Cerebellar cortex (tissue), 1 donor: ENCODE measurements at regions not wholly inside any gene's neighbourhood (a gene's known extent, or its start where the extent isn't known, plus 50 kb on each side); places are given as distances from the start of the nearest gene placed in this dataset.
"Not testable (repeated sequence)": the region's sequence is repeated elsewhere in the genome, so short reads cannot be mapped to it uniquely, and the experiment has no call there.

Source experiments
- DNase-seq: peaks from one replicate; pipeline ENCODE4 v3.0.0-alpha.2; 2015; ENCODE audit warnings: low spot score

DNA sequence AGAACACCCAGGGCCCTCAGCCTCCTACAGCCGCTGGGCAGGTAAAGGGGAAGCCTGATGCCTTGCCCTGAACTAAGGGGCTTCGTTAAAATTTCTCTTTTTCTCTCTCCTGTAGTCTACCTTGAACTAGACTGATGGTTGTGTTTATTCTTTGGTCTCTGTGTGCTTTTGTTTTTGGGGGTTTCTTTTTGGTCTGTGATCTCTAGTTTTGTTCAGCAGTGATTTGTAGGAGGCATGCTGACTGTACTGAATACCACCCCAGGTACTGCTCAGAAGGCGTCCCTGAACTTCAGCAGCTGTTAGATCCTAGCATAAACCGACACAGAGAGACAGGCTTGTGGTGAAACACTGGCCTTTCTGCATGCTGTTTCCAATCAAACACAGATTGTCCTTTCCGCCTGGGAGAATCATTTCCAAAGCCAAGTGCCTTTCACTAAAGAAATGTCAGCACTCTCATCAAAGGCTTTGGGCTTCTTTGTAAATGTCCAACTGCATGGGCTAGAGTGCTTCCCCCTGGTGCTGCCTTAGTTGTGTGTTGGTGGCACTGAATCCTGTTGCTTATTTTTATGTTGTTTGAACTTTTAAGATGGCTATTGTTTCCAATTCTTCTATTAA lies 364.7 kb upstream of the SASH1 start:
- no peak for DNase-seq

DNA sequence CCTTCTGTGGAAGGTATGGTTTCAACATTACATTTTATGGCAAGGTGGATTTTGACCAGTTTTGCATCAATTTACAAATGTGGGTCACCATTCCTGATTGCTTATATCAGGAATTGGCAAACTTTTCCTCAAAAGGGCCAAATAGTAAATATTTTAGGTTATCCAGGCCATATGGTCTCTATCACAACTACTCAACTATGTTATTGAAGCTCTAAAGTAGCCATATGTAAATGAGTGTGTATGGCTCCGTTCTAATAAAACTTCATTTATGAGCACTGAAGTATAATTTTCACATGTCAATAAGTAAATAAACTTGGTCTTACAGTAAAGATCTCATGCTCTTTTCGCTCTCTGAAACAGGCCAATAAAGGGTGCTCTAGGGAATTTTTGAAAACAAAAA lies 362.7 kb upstream of the SASH1 start:
- DNase-seq: no peak

DNA sequence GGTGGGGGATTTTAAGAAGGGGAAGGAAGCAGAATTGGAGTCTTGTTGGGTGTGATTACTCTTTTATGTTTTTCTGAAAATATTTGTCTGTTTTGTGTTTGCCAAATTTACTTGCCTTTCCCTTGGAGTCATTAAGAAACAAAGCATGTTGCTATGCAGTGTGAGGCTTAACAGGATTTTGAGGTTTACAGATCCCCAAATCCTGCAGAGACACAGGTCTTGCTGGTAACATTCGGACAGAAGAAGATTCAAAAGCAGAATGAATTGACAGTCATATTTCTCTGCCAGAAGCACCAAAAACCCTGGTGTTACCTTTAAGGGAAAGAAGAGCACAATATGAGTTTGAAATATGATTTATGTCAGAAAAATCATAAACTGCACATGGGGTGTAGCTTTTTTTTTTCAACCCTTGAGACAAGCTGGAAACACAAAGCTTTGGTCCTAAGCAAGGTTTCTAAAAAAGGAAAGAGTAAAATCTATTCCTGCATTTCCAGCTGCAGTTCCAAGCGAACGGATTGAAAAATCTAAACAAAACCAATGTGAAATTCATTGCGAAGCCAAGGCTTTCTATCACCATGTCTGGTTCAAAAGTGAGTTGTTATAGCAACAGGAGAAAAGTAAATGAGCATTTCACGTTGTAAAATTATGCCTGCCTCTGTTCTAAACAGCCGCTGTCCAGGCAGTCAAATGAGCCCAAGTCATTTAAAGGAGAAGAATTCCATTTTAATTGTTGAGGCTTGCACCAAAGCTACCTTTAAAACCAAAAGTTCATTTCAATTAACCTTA lies 358.9 kb upstream of the SASH1 start:
- no peak for DNase-seq

DNA sequence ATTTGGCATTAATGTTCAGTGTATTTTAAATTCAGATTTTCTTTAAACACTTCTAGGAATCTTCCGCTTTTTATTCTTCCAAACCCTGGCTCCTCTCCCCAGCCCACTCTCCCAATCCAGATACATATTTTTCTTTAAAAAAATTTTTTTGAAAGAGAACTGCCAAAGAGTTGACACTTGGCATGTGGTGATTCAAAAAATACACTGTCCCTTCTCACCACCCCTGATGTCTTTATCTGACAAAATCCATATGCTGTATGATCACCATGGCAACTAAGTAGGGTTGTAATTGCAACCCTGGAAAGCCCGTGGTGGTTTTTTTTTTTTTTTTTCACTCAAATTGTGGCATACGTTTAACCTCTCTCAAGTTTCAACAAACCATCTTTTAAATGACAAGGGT lies 355.8 kb upstream of the SASH1 start:
- no peak for DNase-seq

DNA sequence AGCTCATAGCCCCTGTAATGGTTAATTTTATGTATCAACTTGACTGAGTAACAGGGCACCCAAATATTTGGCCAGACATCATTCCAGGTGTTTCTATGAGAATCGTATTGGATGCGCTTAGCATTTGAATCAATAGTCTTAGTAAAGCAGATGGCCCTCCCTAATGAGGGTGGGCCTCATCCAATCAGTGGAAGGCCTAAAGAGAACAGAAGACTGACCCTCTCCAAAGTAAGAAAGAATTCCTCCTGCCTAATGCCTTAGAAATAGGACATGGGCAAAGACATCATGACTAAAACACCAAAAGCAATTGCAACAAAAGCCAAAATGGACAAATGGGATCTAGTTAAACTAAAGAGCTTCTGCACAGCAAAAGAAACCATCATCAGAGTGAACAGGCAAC lies 352.5 kb upstream of the SASH1 start:
- no peak for DNase-seq

DNA sequence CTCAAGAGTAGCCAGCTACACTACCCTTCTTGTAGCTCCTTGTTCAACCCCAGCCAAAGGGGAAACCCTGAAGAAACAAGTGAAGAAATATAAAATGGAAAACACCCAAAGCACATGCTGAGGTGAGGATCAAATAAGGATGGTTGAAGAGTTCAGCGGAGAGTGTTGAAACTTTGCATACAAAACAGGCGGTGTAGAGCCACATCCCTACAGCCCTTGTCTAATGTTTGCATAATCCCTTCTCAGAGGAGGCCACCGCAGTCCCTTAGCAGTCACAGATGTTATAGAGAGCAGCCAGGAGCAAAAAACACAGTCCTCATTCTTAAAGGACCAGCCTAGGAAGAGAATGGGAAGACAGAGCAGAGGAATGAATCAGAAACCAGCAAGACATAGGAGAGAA lies 350.7 kb upstream of the SASH1 start:
- no peak for DNase-seq

DNA sequence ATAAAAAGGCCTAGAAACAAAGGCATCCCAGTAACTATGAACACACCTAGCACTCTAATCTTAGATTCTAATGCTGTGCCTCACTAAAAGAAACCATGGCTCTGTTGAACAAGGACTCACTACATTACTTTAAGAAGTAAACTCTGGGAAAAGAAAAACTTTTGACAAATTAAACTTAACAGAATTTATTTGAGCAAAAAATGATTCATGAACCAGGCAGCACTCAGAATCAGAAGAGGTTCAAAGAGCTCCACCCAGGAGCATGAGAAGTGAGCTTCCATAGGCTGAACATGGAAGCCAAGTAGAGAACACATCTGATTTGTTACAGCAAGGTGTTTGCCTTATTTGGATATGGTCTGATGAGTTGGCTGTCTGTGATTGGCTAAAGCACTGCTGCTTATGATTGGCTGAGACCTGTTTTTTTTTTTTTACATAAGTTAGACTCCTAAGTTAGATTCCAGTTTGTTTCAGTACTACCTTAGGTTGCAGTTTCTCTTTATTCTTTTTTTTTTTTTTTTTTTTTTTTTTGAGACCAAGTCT lies 343.6 kb upstream of the SASH1 start:
- DNase-seq: no peak

DNA sequence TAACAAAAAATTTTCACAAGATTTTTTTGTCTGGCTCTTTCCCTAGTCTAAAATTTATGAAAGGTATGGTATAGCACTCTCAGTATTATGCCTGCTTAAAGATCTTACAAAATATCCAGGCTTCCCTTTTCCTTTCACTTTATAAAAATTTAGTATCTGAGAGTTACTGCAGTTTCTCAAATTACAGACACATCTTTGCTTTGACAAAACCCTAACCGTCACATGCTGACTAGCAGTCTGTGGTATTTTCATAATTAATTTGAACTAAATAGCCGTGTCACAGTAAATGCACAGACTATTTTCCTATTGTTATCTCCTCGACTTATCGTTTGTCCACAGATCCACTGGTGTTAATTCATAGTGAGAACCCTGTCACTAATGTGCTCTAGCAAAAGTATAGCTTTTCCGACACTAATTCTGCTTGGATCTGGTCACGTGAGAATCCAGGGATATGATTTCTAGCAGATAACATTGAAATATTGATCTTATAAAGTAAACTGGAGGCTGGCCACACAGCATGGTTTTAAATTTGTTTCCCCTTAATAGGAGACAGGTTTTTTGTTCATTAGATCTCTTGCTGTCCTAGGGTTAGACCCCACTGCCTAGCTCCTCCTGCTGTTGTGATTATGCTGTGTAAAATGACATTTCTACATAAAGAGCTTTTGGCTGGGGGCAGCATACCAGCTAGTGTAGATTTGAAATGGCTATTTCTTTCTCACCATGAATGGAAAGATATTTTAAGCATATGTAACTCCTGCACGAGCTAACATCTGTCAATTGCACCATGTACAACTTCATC lies 340.6 kb upstream of the SASH1 start:
- DNase-seq: no peak

DNA sequence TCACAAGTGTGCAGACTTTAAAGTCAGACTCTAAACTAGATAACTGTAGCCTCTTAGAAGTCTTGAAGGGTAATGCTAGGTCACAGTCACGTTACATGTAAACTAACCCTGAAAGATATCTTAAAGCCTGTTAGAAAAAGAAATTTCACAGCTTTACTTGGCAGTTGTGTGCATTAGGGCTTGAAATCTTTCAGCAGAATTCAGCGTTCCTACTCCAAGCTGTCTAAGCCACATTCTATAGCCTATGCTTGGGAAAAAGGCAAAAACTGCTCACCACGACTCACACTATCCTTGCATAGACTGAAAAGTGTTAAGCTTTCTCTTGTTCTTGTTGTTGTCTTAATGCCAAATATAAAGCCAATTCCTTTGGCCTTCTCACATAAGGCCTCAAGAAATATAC lies 338.0 kb upstream of the SASH1 start:
- no peak for DNase-seq

DNA sequence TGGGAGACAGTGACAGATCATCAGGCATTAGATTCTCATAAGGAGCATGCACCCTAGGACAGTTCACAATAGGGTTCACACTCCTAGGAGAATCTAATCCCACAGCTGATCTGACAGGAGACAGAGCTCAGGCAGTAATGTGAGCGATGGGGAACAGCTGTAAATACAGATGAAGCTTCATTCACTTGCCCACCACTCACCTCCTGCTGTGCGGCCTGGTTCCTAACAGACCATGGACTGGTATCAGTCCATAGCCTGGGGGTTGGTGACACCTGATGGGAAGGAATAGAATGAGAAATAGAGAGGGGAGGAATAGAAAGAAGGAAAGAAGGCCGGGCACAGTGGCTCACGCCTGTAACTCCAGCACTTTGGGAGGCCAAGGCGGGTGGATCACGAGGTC lies 336.8 kb upstream of the SASH1 start:
- no peak for DNase-seq

DNA sequence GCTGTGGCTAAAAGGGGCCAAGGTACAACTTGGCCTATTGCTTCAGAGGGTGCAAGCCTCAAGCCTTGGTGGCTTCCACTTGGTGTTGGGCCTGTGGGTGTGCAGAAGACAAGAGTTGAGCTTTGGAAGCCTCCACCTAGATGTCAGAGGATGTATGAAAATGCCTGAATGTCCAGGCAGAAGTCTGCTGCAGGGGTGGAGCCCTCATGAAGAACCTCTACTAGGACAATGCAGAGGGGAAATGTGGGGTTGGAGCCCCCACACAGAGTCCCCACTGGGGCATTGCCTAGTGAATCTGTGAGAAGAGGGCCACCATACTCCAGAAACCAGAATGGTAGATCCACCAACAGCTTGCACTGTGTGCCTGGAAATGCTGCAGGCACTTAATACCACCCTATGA lies 332.1 kb upstream of the SASH1 start:
- not testable (repeated sequence) for DNase-seq

DNA sequence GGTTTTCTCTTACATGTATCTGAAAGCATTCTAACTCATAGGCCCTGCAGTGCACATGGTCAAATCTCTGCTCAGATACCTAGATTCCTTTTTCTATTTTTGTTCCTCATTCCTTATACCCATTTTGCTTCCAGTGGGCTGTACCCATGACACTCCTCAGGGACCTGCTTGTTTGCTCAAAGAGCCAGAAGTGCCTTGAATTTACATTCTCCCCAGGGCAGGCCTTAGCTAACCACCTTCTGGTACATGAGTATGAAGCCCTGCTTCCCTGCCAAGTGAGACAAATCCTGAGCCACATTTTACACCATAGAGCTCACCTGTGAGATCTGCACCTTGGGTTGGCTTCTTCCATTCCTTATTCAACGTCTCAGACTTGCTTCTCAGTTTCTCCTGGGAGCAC lies 326.6 kb upstream of the SASH1 start:
- DNase-seq: no peak

DNA sequence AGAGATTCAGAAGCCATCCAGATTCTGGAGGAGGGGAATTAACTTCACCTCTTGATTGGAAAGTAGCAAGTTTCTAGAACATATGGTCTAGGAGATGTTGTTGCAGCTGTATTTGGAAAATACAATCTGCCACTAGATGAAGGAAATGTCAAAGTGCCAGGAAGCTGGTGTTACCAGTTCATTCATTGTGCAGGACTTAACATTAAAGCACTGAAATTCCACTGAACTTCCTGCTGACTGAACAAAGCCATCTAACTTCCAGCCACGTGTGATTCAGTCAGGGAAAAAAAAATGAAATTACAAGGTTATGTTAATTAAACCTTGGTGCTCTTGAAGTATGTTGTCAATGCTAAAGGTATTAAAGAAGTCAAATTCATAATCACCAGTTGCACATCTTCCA lies 321.5 kb upstream of the SASH1 start:
- no peak for DNase-seq

DNA sequence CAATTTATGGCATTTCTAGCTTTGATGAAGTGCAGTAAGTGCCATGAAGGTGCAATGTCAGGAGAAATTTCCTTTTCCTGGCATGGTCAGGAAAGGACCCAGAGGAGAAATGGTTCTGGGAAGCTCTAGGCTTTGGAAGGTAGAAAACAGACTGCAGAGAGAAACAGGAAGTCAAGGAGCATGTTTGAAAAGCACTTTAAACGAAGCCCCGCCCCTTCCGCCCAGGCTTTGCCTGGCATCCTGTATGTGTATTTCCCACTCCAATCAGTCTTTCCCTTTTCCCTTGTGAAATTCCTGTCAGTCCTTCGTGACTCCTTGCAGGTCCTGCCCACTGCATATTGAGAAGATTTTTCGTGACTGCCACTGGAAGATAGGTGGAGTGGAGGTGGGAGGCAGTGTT lies 320.9 kb upstream of the SASH1 start:
- no peak for DNase-seq

DNA sequence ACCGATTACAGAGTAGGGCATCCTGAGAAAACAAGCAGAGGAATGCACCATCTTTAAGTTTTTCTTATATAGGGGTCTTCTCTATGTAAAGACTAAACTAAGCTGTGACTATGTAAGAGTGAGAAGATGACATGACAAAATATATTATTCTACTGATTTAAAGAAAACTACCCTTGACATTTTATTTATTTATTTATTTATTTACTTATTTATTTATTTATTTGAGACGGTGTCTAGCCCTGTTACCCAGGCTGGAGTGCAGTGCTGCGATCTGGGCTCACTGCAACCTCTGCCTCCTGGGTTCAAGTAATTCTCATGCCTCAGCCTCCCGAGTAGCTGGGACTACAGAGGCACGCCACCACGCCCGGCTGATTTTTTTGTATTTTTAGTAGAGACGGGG lies 320.4 kb upstream of the SASH1 start:
- DNase-seq: not testable (repeated sequence)

DNA sequence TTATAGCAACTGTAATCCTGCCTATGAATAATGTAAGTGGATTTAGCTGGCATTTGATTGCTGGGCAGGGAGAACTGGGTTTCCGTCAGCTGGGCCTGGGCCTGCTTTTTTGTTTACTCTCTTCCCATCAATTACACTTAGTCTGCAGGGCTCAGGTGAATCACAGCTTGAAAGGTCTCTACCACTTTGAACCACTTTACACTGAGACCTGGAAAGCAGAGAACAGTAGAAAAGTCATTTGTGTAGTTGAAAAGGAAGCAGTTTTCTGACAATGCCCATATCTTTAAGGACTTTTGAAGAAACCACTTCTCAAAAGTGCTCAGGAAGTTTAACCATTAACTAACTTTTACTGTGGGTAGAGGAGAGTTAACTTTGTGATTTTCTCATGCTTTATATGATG lies 315.4 kb upstream of the SASH1 start:
- DNase-seq: no peak

DNA sequence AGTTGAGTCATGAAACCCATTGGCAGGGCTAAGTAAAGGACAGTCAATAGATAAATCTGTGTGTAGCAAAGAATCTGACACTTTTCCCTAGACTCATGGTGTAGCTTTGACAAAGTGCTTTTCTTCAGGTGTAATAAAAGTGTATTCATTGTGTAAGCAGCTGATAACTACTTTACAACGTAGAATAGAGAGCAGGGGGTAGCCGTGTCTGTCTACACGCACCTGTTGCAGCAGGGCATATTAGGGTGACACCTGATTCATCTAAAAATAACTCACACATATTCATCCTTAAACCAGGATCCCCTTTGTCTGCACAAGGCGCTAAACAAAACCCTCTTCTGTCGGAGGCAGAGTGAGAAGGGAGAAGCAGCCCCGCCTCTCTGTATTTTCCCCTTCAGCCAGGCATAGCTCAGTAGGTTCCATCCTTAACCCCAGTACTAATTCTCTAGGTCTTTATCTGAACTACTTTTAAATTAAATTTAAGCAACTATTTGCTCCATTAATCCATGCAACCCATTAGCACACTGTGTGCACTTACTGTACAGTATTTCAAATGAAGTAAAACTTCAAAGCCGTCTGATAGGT lies 306.7 kb upstream of the SASH1 start:
- DNase-seq: no peak

DNA sequence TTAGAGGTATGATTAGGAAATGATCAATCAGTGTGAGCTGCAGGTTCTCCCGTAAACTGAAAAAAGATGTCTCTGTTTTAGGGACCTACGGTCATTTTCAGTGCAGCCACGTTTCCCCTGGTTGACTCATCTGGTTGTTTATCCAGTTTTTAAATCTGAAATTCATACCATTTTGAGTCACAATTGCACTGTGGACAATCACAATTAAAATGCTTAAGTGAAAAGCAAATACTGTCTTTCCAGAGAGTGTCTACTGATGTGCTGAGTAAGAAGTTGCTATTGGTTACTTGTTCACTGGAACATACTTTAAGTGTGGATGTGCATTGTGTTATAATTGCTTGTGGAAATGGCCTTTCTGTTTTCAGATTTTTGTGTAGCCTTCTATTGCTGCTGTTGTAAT lies 305.1 kb upstream of the SASH1 start:
- DNase-seq: no peak

DNA sequence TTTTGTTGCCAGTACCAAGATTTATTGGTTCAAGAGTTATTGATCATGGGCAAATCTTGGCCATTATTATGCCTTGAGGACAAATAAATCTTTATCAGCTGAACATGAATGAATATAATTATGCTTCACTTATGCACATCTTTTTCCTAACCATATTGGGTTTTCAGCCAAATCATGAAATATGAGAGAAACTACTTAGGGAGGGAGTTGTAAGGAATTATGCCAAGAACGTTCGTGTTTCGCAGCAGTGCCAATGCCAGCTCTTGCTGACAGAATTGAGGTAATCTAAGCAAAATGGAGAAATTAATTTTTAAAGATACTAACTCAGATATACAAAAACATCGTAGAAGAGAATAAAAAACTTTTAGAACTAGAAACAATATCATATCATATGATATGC lies 301.1 kb upstream of the SASH1 start:
- no peak for DNase-seq

DNA sequence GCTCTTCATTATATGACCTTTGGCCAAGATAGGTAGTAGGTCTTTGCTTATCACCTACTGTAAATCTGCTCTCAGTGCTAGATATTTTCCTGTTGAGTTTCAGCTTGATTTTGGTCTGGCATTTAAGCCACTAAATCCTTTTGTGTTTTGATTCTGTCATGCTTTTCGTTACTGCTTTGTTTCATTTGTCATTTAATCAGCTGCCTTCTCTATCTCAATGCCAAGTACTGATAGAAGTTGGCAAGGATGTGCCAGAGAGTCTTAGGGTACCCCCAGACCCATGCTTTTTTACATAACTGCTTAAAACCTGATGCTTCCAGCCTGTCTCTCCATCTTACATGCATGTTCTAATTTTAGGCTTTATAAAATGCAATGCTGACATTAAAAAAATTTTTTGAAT lies 300.1 kb upstream of the SASH1 start:
- DNase-seq: no peak

DNA sequence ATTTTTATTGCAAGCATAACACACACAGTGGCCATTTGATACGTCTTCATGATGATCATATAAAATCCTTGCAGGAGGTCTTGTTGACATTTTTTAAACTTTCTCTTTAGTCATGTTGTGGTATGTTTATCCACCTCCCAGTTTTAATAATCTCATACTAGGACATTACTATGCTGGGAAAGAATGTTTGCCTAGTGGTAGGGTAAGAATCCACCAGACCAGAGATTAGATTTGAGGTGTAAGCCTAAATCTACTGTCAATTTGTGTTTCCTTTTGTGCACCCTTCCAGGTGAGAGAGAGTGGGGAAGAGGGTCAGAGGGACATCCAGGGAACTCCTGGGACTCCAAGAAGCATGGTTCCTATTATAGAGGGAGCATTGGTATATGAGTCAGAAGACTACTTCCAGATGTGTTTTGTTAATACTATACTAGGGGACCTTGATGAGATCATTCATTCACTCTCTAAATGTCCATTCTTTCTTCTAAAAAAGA lies 298.3 kb upstream of the SASH1 start:
- no peak for DNase-seq

DNA sequence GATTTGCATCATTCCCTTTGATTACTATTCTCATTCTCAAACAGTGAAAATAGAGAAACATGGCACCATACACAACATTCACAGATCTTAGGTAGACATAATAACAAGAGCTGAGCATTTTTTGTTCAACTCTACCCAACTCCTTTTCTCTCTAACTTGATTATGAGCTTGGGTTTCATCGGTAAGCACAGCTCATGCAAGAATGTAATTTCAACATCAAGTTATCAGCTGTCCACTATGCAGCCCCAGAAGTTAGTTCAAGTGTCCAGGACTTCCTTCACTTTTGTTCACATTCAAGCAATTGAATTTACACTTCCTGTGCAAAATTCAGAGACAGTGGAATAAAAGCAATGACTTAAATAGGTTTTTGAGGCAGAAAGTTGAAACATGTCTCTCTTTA lies 297.7 kb upstream of the SASH1 start:
- DNase-seq: no peak
